ENCODE measurements at regions not wholly inside any gene's neighbourhood (a gene's known extent, or its start where the extent isn't known, plus 50 kb on each side); places are given as distances from the start of the nearest gene placed in this dataset.

DNA sequence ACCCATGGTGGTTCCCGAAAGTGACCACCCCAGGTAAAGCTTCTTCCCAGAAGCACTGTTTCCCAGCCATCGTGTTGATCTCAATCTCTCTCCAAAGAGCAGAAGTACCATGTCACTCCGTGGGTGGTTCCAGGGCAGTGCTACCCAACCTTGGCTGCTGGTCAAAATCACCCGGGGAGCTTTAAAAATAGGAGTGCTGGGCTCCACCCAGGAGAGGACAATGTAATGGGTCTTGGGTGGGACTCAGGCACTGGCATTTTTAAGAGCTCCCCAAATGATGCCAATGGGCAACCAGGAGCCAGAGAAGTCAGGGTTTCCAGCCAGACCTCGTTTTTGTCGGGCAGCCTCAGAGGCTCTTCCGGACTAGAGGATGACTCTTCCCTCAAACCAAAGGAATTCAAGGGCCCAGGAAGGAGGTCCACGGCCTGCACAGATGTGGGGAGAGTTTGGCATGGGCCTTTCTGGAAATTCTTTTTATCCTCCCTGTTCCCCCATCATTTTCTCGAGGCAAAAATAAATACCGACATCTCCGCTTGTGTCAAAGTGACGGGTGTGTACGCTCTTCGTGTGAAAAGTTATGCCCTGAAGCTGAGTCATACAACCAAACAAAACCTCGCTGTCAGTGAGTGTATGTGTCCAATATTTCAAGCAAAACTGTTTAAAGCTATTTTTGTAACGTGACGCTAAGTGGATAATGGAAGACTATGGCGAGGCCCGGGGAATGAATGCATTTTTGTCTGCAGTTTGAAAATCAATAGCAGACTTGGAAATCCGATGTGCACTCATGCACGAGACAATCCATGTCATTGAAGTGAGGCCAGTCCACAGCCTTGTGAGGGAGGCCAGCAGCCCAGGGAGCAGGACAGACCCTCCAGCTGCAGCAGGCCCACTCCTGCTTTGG is 364.1 kb downstream of the FOXL1 start:
- TF ChIP-seq CTCF (IDR thresholded peaks at IDR 0.05; ENCODE audit: poor library complexity), result no peak
- TF ChIP-seq EZH2phosphoT487 (IDR thresholded peaks at IDR 0.05; ENCODE audit: low read depth, severe bottlenecking, unreplicated experiment), result no peak

Measured in hepatocyte (in vitro differentiated cells).